H1 (cell line): ENCODE measurements at regions not wholly inside any gene's neighbourhood (a gene's known extent, or its start where the extent isn't known, plus 50 kb on each side); places are given as distances from the start of the nearest gene placed in this dataset.

Source experiments
- CTCF ChIA-PET: fragments of 300-600 bp; sonication (Branson Sonifier 250); formaldehyde crosslinking; loops from one replicate; lab custom pipeline; 2021; ENCODE audit not compliant: partially characterized antibody; lab: Charles Lee
- POLR2A ChIA-PET: fragments of 300-600 bp; sonication (Branson Sonifier 250); formaldehyde crosslinking; loops from one replicate; lab custom pipeline; 2021; ENCODE audit warnings: inconsistent platforms; ENCODE audit not compliant: partially characterized antibody; lab: Charles Lee
- DNase-seq, 2 experiments: peaks; one replicate each; pipeline versions ENCODE4 v3.0.0 to v3.0.0-alpha.2; 2010 to 2022; ENCODE audit warnings: low spot score in 2 of 2, low read depth in 1 of 2, mixed read lengths in 1 of 2
- FAIRE-seq: peaks from 2 replicates; lab custom pipeline; 2011; peaks lifted over from hg19 to GRCh38; lab: Jason Lieb, UNC
- H2AFZ ChIP-seq: 2 replicates; pipeline ENCODE4 v1.8.1; 2012; ENCODE audit warnings: low read length, inconsistent platforms
- H2AK5ac ChIP-seq: 2 replicates; pipeline ENCODE4 v1.6.1; 2013; ENCODE audit warnings: low read depth, low read length
- H2BK120ac ChIP-seq: replicated peaks from 2 replicates; pipeline ENCODE3; 2013; ENCODE audit warnings: low read depth, low read length, inconsistent platforms
- H2BK12ac ChIP-seq: 2 replicates; pipeline ENCODE4 v1.6.1; 2013; ENCODE audit warnings: low read depth, low read length
- H2BK15ac ChIP-seq: 2 replicates; pipeline ENCODE4 v1.6.1; 2013; ENCODE audit warnings: low read length
- H2BK20ac ChIP-seq: 2 replicates; pipeline ENCODE4 v1.6.1; 2013; ENCODE audit warnings: low read length
- H2BK5ac ChIP-seq: 2 replicates; pipeline ENCODE4 v1.6.1; 2013; ENCODE audit warnings: low read depth, low read length
- H3K14ac ChIP-seq: 2 replicates; pipeline ENCODE4 v1.6.1; 2013; ENCODE audit warnings: inconsistent platforms; ENCODE audit not compliant: insufficient read length
- H3K18ac ChIP-seq: 2 replicates; pipeline ENCODE4 v1.6.1; 2013; ENCODE audit warnings: low read length; ENCODE audit errors: extremely low read depth
- H3K23ac ChIP-seq: 2 replicates; pipeline ENCODE4 v1.6.1; 2013; ENCODE audit warnings: inconsistent platforms; ENCODE audit not compliant: insufficient read length
- H3K23me2 ChIP-seq: 2 replicates; pipeline ENCODE4 v1.6.1; 2013; ENCODE audit warnings: low read depth, low read length
- H3K27ac ChIP-seq: 2 replicates; pipeline ENCODE4 v1.6.1; 2011; ENCODE audit warnings: low read depth, low read length, inconsistent platforms
- H3K27me3 ChIP-seq, 4 experiments: replicated peaks in 1 of 4; 1 replicate in 1 of 4; 2 replicates in 3 of 4; pipeline versions ENCODE4 v1.6.1 to v1.8.1; 2011 to 2013; ENCODE audit warnings: low read length in 3 of 4, mild to moderate bottlenecking in 3 of 4, inconsistent platforms in 2 of 4, mixed read lengths in 2 of 4, moderate library complexity in 1 of 4; ENCODE audit not compliant: control insufficient read depth in 3 of 4, insufficient read depth in 3 of 4; ENCODE audit errors: extremely low read depth in 1 of 4
- H3K36me3 ChIP-seq, 4 experiments: 2 replicates each; pipeline versions ENCODE4 v1.6.1 to v1.8.1; 2011 to 2013; ENCODE audit warnings: mild to moderate bottlenecking in 4 of 4, low read length in 3 of 4, moderate library complexity in 2 of 4, control low read depth in 1 of 4, inconsistent platforms in 1 of 4; ENCODE audit not compliant: insufficient read depth in 4 of 4, control insufficient read depth in 2 of 4
- H3K4ac ChIP-seq: replicated peaks from 2 replicates; pipeline ENCODE3; 2013; ENCODE audit warnings: low read length, low read depth, mixed read lengths, inconsistent platforms; ENCODE audit not compliant: insufficient read length
- H3K4me1 ChIP-seq, 4 experiments: replicated peaks in 1 of 4; 1 replicate in 1 of 4; 2 replicates in 3 of 4; pipeline versions ENCODE4 v1.6.1 to v1.8.1; 2011 to 2013; ENCODE audit warnings: low read length in 3 of 4, inconsistent platforms in 2 of 4, mixed read lengths in 1 of 4; ENCODE audit not compliant: insufficient read depth in 4 of 4, control insufficient read depth in 3 of 4
- H3K4me2 ChIP-seq, 2 experiments: 2 replicates each; pipeline versions ENCODE4 v1.6.1 to v1.8.1; 2011 to 2013; ENCODE audit warnings: low read depth in 2 of 2, low read length in 2 of 2, control low read depth in 1 of 2, inconsistent platforms in 1 of 2, mild to moderate bottlenecking in 1 of 2; ENCODE audit not compliant: insufficient read depth in 1 of 2
- H3K4me3 ChIP-seq, 4 experiments: fragments of 200-600, 300-600 bp in 1 of 4; sonication (generic), shearing (Covaris generic), sonication (Bioruptor Twin) in 1 of 4; 2 replicates each; pipeline versions ENCODE4 v1.5.1 to v1.8.1; 2011 to 2016; ENCODE audit warnings: low read length in 4 of 4, low read depth in 3 of 4, control low read depth in 2 of 4, inconsistent platforms in 2 of 4, mild to moderate bottlenecking in 2 of 4, mixed read lengths in 1 of 4, moderate library complexity in 1 of 4; ENCODE audit not compliant: insufficient read depth in 2 of 4; ENCODE audit errors: extremely low read depth in 1 of 4
- H3K56ac ChIP-seq: replicated peaks from 2 replicates; pipeline ENCODE3; 2013; ENCODE audit warnings: low read depth, mild to moderate bottlenecking, mixed read lengths, low read length, inconsistent platforms; ENCODE audit not compliant: insufficient read length
- H3K79me1 ChIP-seq: 2 replicates; pipeline ENCODE4 v1.6.1; 2013; ENCODE audit warnings: low read depth, low read length, control low read depth
- H3K79me2 ChIP-seq, 2 experiments: 2 replicates each; pipeline versions ENCODE4 v1.6.1 to v1.8.1; 2012 to 2013; ENCODE audit warnings: low read length in 2 of 2, mild to moderate bottlenecking in 2 of 2, inconsistent platforms in 1 of 2; ENCODE audit not compliant: insufficient read depth in 2 of 2, control insufficient read depth in 1 of 2
- H3K9ac ChIP-seq, 4 experiments: replicated peaks in 1 of 4; 1 replicate in 1 of 4; 2 replicates in 3 of 4; pipeline versions ENCODE4 v1.6.1 to v1.8.1; 2011 to 2013; ENCODE audit warnings: low read depth in 3 of 4, low read length in 3 of 4, control low read depth in 2 of 4, mild to moderate bottlenecking in 2 of 4, moderate library complexity in 2 of 4, inconsistent platforms in 1 of 4; ENCODE audit errors: extremely low read depth in 1 of 4
- H3K9me3 ChIP-seq, 2 experiments: 2 replicates each; pipeline versions ENCODE4 v1.6.1 to v1.8.1; 2012 to 2013; ENCODE audit warnings: mild to moderate bottlenecking in 2 of 2, moderate library complexity in 2 of 2, control low read depth in 1 of 2, inconsistent platforms in 1 of 2, low read depth in 1 of 2, low read length in 1 of 2, mixed read lengths in 1 of 2; ENCODE audit not compliant: insufficient read depth in 2 of 2
- H4K20me1 ChIP-seq, 2 experiments: replicated peaks in 1 of 2; 2 replicates each; pipeline versions ENCODE3 to v1.8.1; 2011 to 2013; ENCODE audit warnings: inconsistent platforms in 2 of 2, low read length in 2 of 2, mild to moderate bottlenecking in 1 of 2; ENCODE audit not compliant: insufficient read depth in 2 of 2, control insufficient read depth in 1 of 2
- H4K5ac ChIP-seq: 2 replicates; pipeline ENCODE4 v1.6.1; 2013; ENCODE audit warnings: low read length, low read depth, mixed read lengths, inconsistent platforms; ENCODE audit not compliant: insufficient read length
- H4K8ac ChIP-seq: 2 replicates; pipeline ENCODE4 v1.8.0; 2013; ENCODE audit warnings: mild to moderate bottlenecking, moderate library complexity, low read length, inconsistent platforms; ENCODE audit not compliant: insufficient read depth; ENCODE audit errors: extremely low read depth
- H4K91ac ChIP-seq: replicated peaks from 2 replicates; pipeline ENCODE3; 2013; ENCODE audit warnings: low read length, mixed read lengths, inconsistent platforms; ENCODE audit not compliant: insufficient read length
- BRCA1 ChIP-seq: IDR thresholded peaks from 2 replicates; pipeline ENCODE4 v1.6.1; 2012; ENCODE audit warnings: low read depth, low read length, improper control_type of control experiment
- JUN ChIP-seq: IDR thresholded peaks from 2 replicates; pipeline ENCODE4 v1.6.1; 2011; ENCODE audit warnings: low read depth, mild to moderate bottlenecking, improper control_type of control experiment, low read length
- KDM1A ChIP-seq: fragments of 200-600, 300-600 bp; sonication (generic); IDR thresholded peaks from 2 replicates; pipeline ENCODE4 v1.7.1; 2016; ENCODE audit warnings: mild to moderate bottlenecking, low read length, borderline replicate concordance
- RNF2 ChIP-seq: fragments of 200-900, 300-1000 bp; sonication (generic); IDR thresholded peaks from 2 replicates; pipeline ENCODE4 v1.7.1; 2016; ENCODE audit warnings: borderline replicate concordance, low read depth, mild to moderate bottlenecking, antibody characterized with exemption, low read length; ENCODE audit not compliant: poor library complexity, severe bottlenecking; ENCODE audit errors: missing control alignments
- SIRT6 ChIP-seq: IDR thresholded peaks from one replicate; pipeline ENCODE4 v1.7.1; 2012; ENCODE audit warnings: low read length, inconsistent platforms
- SP4 ChIP-seq: IDR thresholded peaks from 2 replicates; pipeline ENCODE4 v1.6.1; 2012; ENCODE audit warnings: low read length, inconsistent platforms
- TAF7 ChIP-seq: optimal IDR thresholded peaks from 2 replicates; pipeline ENCODE3; 2011; ENCODE audit warnings: low read depth, mild to moderate bottlenecking, inconsistent platforms, low read length, moderate library complexity, borderline replicate concordance
- WGBS, 2 experiments: shearing (Covaris generic) in 1 of 2; methylation state at CpG; one replicate each; pipeline versions ENCODE4 v1.1.6 to v1.1.7; 2013 to 2015; ENCODE audit warnings: low lambda C conversion rate in 2 of 2, mixed read lengths in 2 of 2, inconsistent platforms in 1 of 2, low coverage in 1 of 2, missing lambda C conversion rate in 1 of 2; ENCODE audit not compliant: insufficient replicate concordance in 2 of 2, insufficient coverage in 1 of 2, insufficient read length in 1 of 2; ENCODE audit errors: extremely low coverage in 1 of 2, missing lambda C conversion rate in 1 of 2; 5-methylcytosine and 5-hydroxymethylcytosine counted together

DNA sequence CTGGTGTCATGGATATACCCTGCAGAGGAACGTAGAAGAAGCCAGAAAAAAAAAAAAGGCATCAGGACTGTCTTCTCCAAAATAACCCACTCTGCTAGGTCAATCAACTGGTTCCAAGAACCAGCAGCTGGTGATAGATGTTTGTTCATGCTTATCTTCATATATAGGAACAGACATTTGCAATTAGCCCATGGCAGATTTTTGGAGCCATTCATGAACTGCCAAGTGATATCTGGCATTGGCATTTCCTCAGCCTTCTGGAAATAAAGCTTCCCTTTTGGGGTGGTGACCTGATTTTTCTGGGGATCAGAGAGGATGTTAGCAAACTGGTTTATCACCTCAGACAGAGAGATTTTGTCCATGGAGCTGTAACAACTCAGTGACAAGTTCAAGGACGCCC lies 234.9 kb downstream of the OSR1 start:
- POLR2A ChIA-PET, result no interaction called here
- CTCF ChIA-PET, result interaction anchor here (0.7 to 1.3 kb wide), 3 partner anchors 10 to 61 kb away, joined by 3 read pairs; no protein-coding TSS in a partner anchor
- no peak overlapping the region for H3K56ac ChIP-seq
- no peak overlapping the region for H4K5ac ChIP-seq
- H3K4ac ChIP-seq, result no peak overlapping the region
- H3K9ac ChIP-seq, result no peak overlapping the region
- H3K27me3 ChIP-seq, result no peaks in the 10 kb centered on the region
- H2BK120ac ChIP-seq, result no peak overlapping the region
- no peak overlapping the region for H3K18ac ChIP-seq
- no peak overlapping the region for H2BK12ac ChIP-seq
- no peak overlapping the region for H3K14ac ChIP-seq
- H4K20me1 ChIP-seq, result no peaks in the 10 kb centered on the region
- no peak overlapping the region for H4K8ac ChIP-seq
- no peak for DNase-seq
- no peak overlapping the region for H2AFZ ChIP-seq
- H3K4me1 ChIP-seq, result no peaks in the 10 kb centered on the region
- 90% methylated on average over 2 of the region's 2 CpGs; no CpG with 5 or more reads in 1 of the 2 experiments for WGBS, 2 experiments
- no peak for FAIRE-seq
- H3K23ac ChIP-seq, result no peak overlapping the region
- H3K27ac ChIP-seq, result no peak overlapping the region
- H2BK20ac ChIP-seq, result no peak overlapping the region
- no peak overlapping the region for H4K91ac ChIP-seq
- H2AK5ac ChIP-seq, result no peak overlapping the region
- no peaks in the 10 kb centered on the region for H3K79me1 ChIP-seq
- H2BK5ac ChIP-seq, result no peak overlapping the region
- no peaks in the 10 kb centered on the region for H3K79me2 ChIP-seq
- no peaks in the 10 kb centered on the region for H3K23me2 ChIP-seq
- H2BK15ac ChIP-seq, result no peak overlapping the region
- no peak overlapping the region for H3K4me3 ChIP-seq
- H3K9me3 ChIP-seq, result no peaks in the 10 kb centered on the region
- no peaks in the 10 kb centered on the region for H3K36me3 ChIP-seq
- no peak overlapping the region for H3K4me2 ChIP-seq
- TF ChIP-seq BRCA1, result no peak
- TF ChIP-seq SIRT6, result no peak
- TF ChIP-seq RNF2, result no peak
- TF ChIP-seq TAF7, result no peak
- TF ChIP-seq KDM1A, result no peak
- no peak for TF ChIP-seq JUN
- TF ChIP-seq SP4, result no peak
